ENCODE measurements at regions not wholly inside any gene's neighbourhood (a gene's known extent, or its start where the extent isn't known, plus 50 kb on each side); places are given as distances from the start of the nearest gene placed in this dataset.
A peak's percentile ranks its signal among the peaks of the same experiment; 100 is the strongest.
"Not testable (repeated sequence)": the region's sequence is repeated elsewhere in the genome, so short reads cannot be mapped to it uniquely, and the experiment has no call there.

- no peak for DNase-seq
These were observed 116.9 kb upstream of the FOXN2 start for GRCh38 chr2:48197618-48198017.

GRCh38 chr2:48198371-48198770 is 116.1 kb upstream of the FOXN2 start:
- no peak for DNase-seq

GRCh38 chr2:48199070-48199469 is 115.4 kb upstream of the FOXN2 start:
- DNase-seq, result no peak

- DNase-seq, result no peak
These were observed 113.7 kb upstream of the FOXN2 start for GRCh38 chr2:48200620-48201293.

- DNase-seq, result not testable (repeated sequence)
These were observed 113.0 kb upstream of the FOXN2 start for GRCh38 chr2:48201435-48201834.

- no peak for DNase-seq
These were observed 111.4 kb upstream of the FOXN2 start for GRCh38 chr2:48202863-48203642.

- DNase-seq, result no peak
These were observed 110.8 kb upstream of the FOXN2 start for GRCh38 chr2:48203668-48204067.

GRCh38 chr2:48204750-48205136 is 109.7 kb upstream of the FOXN2 start:
- no peak for DNase-seq

GRCh38 chr2:48205137-48205798 is 109.2 kb upstream of the FOXN2 start:
- no peak for DNase-seq

GRCh38 chr2:48206056-48206656 is 108.3 kb upstream of the FOXN2 start:
- not testable (repeated sequence) for DNase-seq

GRCh38 chr2:48207201-48207641 is 107.3 kb upstream of the FOXN2 start:
- DNase-seq, result peak; percentile 19

GRCh38 chr2:48207851-48208250 is 106.6 kb upstream of the FOXN2 start:
- no peak for DNase-seq

- peak; percentile 18 for DNase-seq
These were observed 105.1 kb upstream of the FOXN2 start for GRCh38 chr2:48209214-48209885.

GRCh38 chr2:48210189-48210588 is 104.3 kb upstream of the FOXN2 start:
- no peak for DNase-seq

- no peak for DNase-seq
These were observed 100.8 kb upstream of the FOXN2 start for GRCh38 chr2:48213646-48214045.

- DNase-seq, result no peak
These were observed 96.3 kb upstream of the FOXN2 start for GRCh38 chr2:48218169-48218568.

GRCh38 chr2:48219234-48219554 is 95.3 kb upstream of the FOXN2 start:
- DNase-seq, result no peak

- no peak for DNase-seq
These were observed 94.7 kb upstream of the FOXN2 start for GRCh38 chr2:48219555-48220436.

- no peak for DNase-seq
These were observed 94.0 kb upstream of the FOXN2 start for GRCh38 chr2:48220501-48220900.

- no peak for DNase-seq
These were observed 92.5 kb upstream of the FOXN2 start for GRCh38 chr2:48221846-48222516.

GRCh38 chr2:48227617-48228344 is 86.7 kb upstream of the FOXN2 start:
- no peak for DNase-seq

All from NCI-H2227 treated with DMSO at 0.1 percent for 48 hours (cell line).